Right atrium auricular region (tissue), 2 donors: ENCODE measurements at regions not wholly inside any gene's neighbourhood (a gene's known extent, or its start where the extent isn't known, plus 50 kb on each side); places are given as distances from the start of the nearest gene placed in this dataset.

Source experiments
- DNase-seq: peaks from one replicate; pipeline ENCODE4 v3.0.0-alpha.2; 2019; ENCODE audit warnings: low spot score
- H3K27ac ChIP-seq, 2 donors: fragments of 200-600 bp; sonication (generic); 1 replicate in 1 of 2; 2 replicates in 1 of 2; pipeline ENCODE4 v1.5.1; 2016 to 2019
- H3K27me3 ChIP-seq, 2 donors: fragments of 200-600 bp; sonication (generic); one replicate each; pipeline versions ENCODE4 v1.5.1 to v1.6.0; 2017 to 2019
- H3K36me3 ChIP-seq: fragments of 200-600 bp; sonication (generic); one replicate; pipeline ENCODE4 v1.5.1; 2016
- H3K4me1 ChIP-seq, 2 donors: fragments of 200-600 bp; sonication (generic); one replicate each; pipeline versions ENCODE4 v1.5.1 to v1.6.0; 2017 to 2019
- H3K4me3 ChIP-seq, 2 donors: fragments of 200-600 bp; sonication (generic); 1 replicate in 1 of 2; 2 replicates in 1 of 2; pipeline ENCODE4 v1.5.1; 2017 to 2019; ENCODE audit warnings: mild to moderate bottlenecking in 1 of 2, moderate library complexity in 1 of 2
- H3K9me3 ChIP-seq, 2 donors: fragments of 200-600 bp; sonication (generic); one replicate each; pipeline ENCODE4 v1.5.1; 2019
- TF ChIP-seq, protein P1 (sequence below), 2 donors: fragments of 200-600 bp; sonication (generic); IDR thresholded peaks; one replicate each; pipeline ENCODE4 v1.5.1; 2019; ENCODE audit warnings: antibody characterized with exemption in 2 of 2

DNA sequence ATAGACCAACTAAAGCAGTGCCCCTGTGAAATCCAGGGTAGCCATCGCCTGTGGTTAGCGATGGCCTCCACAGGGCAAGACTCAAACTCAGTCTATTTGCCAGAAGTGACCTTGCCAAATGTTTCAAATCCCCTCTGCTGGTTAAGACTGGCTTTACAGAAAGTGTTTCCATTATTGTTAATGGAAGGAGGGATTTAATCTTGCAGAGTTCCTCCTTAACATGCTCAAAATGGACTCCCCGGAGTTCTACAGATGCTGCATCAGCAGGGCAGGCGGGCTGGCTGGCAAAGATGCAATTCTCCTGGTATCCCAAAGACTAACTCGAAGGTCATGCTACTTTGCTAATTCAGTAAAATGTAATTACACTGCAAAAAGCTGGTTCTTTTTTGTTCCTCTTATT is 313.0 kb upstream of the SLC7A11 start:
- H3K27me3 ChIP-seq: no peaks in the 10 kb centered on the region
- no peak for DNase-seq
- H3K36me3 ChIP-seq: no peaks in the 10 kb centered on the region
- no peak overlapping the region for H3K27ac ChIP-seq
- H3K4me3 ChIP-seq: no peak overlapping the region
- no peaks in the 10 kb centered on the region for H3K9me3 ChIP-seq
- H3K4me1 ChIP-seq: no peaks in the 10 kb centered on the region
- TF ChIP-seq, protein P1, sequence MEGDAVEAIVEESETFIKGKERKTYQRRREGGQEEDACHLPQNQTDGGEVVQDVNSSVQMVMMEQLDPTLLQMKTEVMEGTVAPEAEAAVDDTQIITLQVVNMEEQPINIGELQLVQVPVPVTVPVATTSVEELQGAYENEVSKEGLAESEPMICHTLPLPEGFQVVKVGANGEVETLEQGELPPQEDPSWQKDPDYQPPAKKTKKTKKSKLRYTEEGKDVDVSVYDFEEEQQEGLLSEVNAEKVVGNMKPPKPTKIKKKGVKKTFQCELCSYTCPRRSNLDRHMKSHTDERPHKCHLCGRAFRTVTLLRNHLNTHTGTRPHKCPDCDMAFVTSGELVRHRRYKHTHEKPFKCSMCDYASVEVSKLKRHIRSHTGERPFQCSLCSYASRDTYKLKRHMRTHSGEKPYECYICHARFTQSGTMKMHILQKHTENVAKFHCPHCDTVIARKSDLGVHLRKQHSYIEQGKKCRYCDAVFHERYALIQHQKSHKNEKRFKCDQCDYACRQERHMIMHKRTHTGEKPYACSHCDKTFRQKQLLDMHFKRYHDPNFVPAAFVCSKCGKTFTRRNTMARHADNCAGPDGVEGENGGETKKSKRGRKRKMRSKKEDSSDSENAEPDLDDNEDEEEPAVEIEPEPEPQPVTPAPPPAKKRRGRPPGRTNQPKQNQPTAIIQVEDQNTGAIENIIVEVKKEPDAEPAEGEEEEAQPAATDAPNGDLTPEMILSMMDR (IDR thresholded peaks at IDR 0.05): no peak

DNA sequence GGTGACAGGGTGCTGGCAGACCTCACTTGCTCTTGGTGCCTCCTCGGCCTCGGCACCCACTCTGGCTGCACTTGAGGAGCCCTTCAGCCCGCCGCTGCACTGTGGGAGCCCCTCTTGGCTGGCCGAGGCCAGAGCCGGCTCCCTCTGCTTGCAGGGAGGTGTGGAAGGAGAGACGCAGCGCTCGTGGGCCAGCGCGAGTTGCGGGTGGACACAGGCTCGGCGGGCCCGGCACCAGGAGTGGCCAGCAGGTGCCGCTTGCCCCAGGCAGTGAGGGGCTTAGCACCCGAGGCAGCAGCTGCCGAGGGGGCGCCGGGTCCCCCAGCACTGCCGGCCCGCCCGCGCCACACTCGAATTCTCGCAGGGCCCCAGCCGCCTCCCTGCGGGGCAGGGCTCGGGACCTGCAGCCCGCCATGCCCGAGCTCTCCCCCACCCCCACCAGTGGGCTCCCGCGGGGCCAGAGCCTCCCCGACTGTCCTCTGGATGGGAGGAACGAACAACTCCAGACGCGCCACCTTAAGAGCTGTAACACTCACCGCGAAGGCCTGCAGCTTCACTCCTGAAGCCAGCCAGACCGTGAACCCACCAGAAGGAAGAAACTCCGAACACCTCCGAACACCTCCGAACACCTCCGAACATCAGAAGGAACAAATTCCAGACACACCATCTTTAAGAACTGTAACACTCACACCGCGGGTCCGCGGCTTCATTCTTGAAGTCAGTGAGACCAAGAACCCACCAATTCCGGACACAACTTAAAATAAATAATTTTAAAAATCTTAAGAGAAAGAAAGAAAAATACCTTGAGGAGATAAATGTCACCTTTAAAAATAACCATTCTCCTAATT is 311.1 kb upstream of the SLC7A11 start:
- no peak for DNase-seq

DNA sequence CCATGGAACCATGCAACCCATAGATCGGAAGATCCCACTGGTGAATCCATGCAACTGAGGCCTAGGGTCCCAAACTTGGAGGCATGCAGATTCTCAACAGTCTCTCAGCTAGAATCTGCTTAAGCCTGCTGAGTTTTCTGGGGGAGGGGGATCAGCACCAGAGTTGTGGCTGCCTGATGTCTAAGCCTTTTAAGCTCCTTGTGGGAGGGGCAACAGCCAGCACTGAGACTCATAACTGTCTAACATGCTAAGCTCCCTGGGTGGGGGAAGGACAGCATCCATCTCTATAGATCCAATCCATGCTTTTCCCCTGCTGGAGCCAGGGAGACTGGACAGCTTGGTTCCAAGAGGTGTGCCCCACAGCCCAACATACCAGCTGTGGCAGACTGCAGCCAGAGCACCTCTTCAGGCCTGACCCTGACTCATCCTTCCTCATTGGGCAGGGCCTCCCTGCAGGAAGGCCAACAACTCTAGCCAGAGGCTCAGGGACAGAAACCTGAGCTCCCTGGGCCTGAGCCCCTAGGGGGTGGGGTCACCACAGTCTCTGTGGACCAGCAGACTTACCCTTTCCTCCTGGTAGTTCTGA is 300.1 kb upstream of the SLC7A11 start:
- TF ChIP-seq, protein P1 (IDR thresholded peaks at IDR 0.05): no peak
- H3K4me1 ChIP-seq: no peaks in the 10 kb centered on the region
- H3K27ac ChIP-seq: no peak overlapping the region
- no peak overlapping the region for H3K4me3 ChIP-seq
- H3K27me3 ChIP-seq: no peaks in the 10 kb centered on the region
- no peaks in the 10 kb centered on the region for H3K9me3 ChIP-seq
- no peak for DNase-seq
- no peaks in the 10 kb centered on the region for H3K36me3 ChIP-seq

More for the DNA sequence above, 311.1 kb upstream of the SLC7A11 start:
- no peaks in the 10 kb centered on the region for H3K27me3 ChIP-seq
- H3K9me3 ChIP-seq: no peaks in the 10 kb centered on the region
- H3K4me3 ChIP-seq: no peak overlapping the region
- H3K4me1 ChIP-seq: no peaks in the 10 kb centered on the region
- no peak overlapping the region for H3K27ac ChIP-seq
- no peaks in the 10 kb centered on the region for H3K36me3 ChIP-seq
- TF ChIP-seq, protein P1 (IDR thresholded peaks at IDR 0.05): no peak

DNA sequence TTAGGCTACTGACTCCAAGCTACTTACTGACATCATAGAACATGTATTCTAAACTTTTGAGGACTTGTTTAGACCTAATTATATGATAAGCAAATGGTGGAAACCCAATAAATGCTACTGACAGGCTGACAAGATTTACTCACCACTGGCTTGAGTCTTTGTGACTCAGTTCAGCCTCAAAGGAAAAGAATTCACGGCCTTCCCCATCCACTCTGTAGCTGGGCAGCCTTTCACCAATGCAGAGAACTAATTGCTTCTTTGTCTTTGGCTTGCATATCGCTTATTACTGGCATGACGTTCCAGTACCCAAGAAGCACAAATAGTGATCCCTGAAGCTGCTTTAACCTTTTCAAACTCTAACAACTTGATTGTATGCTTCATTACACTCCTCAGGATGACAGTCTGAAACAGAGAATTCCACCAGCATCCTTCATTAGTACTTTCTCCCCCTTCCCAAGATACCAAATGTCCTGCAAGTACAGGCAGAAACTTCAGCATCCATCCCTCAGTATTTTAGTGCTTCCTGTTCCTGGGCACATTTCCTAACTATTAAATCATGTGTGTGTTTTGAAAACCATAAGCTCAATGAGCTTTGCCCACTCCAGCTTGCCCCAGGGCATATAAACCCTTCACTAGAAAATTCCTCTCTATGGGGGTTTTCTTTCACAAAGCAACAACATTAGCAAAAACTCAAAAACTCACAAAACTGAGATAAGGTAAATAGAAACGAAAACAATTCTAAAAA is 298.1 kb upstream of the SLC7A11 start:
- H3K27me3 ChIP-seq: no peaks in the 10 kb centered on the region
- H3K27ac ChIP-seq: no peak overlapping the region
- TF ChIP-seq, protein P1 (IDR thresholded peaks at IDR 0.05): no peak
- H3K9me3 ChIP-seq: no peaks in the 10 kb centered on the region
- DNase-seq: no peak
- H3K4me1 ChIP-seq: no peaks in the 10 kb centered on the region
- H3K4me3 ChIP-seq: no peak overlapping the region
- no peaks in the 10 kb centered on the region for H3K36me3 ChIP-seq

DNA sequence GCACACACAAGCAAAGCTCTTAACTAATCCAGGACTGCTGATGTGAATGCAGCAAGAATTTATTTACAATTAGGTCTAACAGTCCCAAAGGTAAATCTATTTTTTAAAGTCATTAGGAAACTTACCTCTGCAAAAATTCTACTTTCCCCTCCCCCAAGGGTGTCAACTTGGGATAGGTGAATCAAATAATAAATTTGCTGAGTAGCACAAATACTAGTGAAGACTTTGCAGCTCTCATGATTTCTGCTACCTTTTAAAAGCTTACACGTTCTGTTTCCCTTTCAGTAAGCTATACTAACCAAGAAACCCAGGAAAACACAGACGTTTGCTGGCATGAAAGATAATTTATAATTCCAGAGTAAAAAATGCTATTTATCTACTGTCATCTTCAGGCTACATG is 296.6 kb upstream of the SLC7A11 start:
- no peak for DNase-seq
- H3K9me3 ChIP-seq: peaks cover 0 to 5% of the 10 kb centered on the region in 2 donors
- H3K36me3 ChIP-seq: no peaks in the 10 kb centered on the region
- H3K4me3 ChIP-seq: no peak overlapping the region
- no peaks in the 10 kb centered on the region for H3K27me3 ChIP-seq
- TF ChIP-seq, protein P1 (IDR thresholded peaks at IDR 0.05): no peak
- H3K4me1 ChIP-seq: no peaks in the 10 kb centered on the region
- no peak overlapping the region for H3K27ac ChIP-seq
